A549 (cell line): ENCODE measurements at regions not wholly inside any gene's neighbourhood (a gene's known extent, or its start where the extent isn't known, plus 50 kb on each side); places are given as distances from the start of the nearest gene placed in this dataset.

ENCODE experiments used
- ATAC-seq, 2 experiments: fragments of 200-7000 bp in 1 of 2; fragments of >200 bp in 1 of 2; cut with Nextera tagmentation in 1 of 2; cut with Tn5 transposase in 1 of 2; 3 replicates each; pipeline versions ENCODE4 v1.8.0 to v1.9.1; 2018 to 2020; ENCODE audit warnings: mild to moderate bottlenecking in 1 of 2, moderate library complexity in 1 of 2
- CTCF ChIA-PET: fragments of 300-600 bp; sonication (Branson Sonifier 250); formaldehyde crosslinking; extraction: SDS; loops from one replicate; lab custom pipeline; 2021; ENCODE audit warnings: antibody characterized with exemption, inconsistent platforms; lab: Yijun Ruan, JAX
- POLR2A ChIA-PET: fragments of 350-600 bp; formaldehyde crosslinking; extraction: SDS; loops from one replicate; lab custom pipeline; 2021; ENCODE audit warnings: antibody characterized with exemption, inconsistent platforms; lab: Yijun Ruan, JAX
- DNase-seq, 2 experiments: peaks; one replicate each; pipeline versions ENCODE4 v3.0.0 to v3.0.0-alpha.2; 2011 to 2016; ENCODE audit warnings: low read depth in 1 of 2, low spot score in 1 of 2
- FAIRE-seq: peaks from 2 replicates; lab custom pipeline; 2011; peaks lifted over from hg19 to GRCh38; lab: Jason Lieb, UNC
- H3K27ac ChIP-seq, 2 experiments: fragments of >200 bp; sonication (Bioruptor Twin); formaldehyde crosslinking; 3 replicates each; pipeline ENCODE4 v1.5.1; 2016 to 2017
- H3K4me1 ChIP-seq: fragments of >200 bp; sonication (Bioruptor Twin); formaldehyde crosslinking; 3 replicates; pipeline ENCODE4 v1.6.1; 2016
- H3K4me2 ChIP-seq: fragments of >200 bp; sonication (Bioruptor Twin); formaldehyde crosslinking; 3 replicates; pipeline ENCODE4 v1.6.1; 2016
- H3K4me3 ChIP-seq: fragments of >200 bp; sonication (Bioruptor Twin); formaldehyde crosslinking; 3 replicates; pipeline ENCODE4 v1.5.1; 2016
- H3K9me3 ChIP-seq: fragments of >200 bp; sonication (Bioruptor Twin); formaldehyde crosslinking; 3 replicates; pipeline ENCODE4 v1.6.1; 2016
- ATOH8 ChIP-seq: fragments of 250-450 bp; sonication (Bioruptor Pico); IDR thresholded peaks from 2 replicates; pipeline ENCODE4 v1.5.0; 2020; ENCODE audit warnings: low read depth, mild to moderate bottlenecking, moderate library complexity
- BHLHE40 ChIP-seq: IDR thresholded peaks from 2 replicates; pipeline ENCODE4 v1.6.1; 2012; ENCODE audit warnings: low read depth, low read length, inconsistent platforms
- CBX2 ChIP-seq: fragments of 200-600 bp; sonication (generic); IDR thresholded peaks from 2 replicates; pipeline ENCODE4 v1.6.1; 2016; ENCODE audit warnings: low read depth, mild to moderate bottlenecking, borderline replicate concordance
- CBX8 ChIP-seq: fragments of 200-600 bp; sonication (generic); IDR thresholded peaks from 2 replicates; pipeline ENCODE4 v1.6.1; 2016
- CEBPB ChIP-seq, 2 experiments: fragments of >200 bp in 1 of 2; sonication (Bioruptor Twin) in 1 of 2; formaldehyde crosslinking in 1 of 2; IDR thresholded peaks; 2 replicates each; pipeline ENCODE4 v1.6.1; 2012 to 2016
- CHD2 ChIP-seq: fragments of 150-350 bp; IDR thresholded peaks from 2 replicates; pipeline ENCODE4 v1.6.1; 2014; ENCODE audit warnings: low read length; ENCODE audit not compliant: partially characterized antibody
- CHD4 ChIP-seq: fragments of 200-600 bp; sonication (generic); IDR thresholded peaks from 2 replicates; pipeline ENCODE4 v1.6.1; 2016; ENCODE audit warnings: antibody characterized with exemption, mild to moderate bottlenecking, borderline replicate concordance
- CTCF ChIP-seq: fragments of >200 bp; sonication (Bioruptor Twin); formaldehyde crosslinking; IDR thresholded peaks from 3 replicates; pipeline ENCODE4 v1.5.1; 2016
- EHF ChIP-seq: fragments of 250-450 bp; sonication (Bioruptor Pico); IDR thresholded peaks from 2 replicates; pipeline ENCODE4 v1.5.0; 2020; ENCODE audit warnings: mild to moderate bottlenecking
- EP300 ChIP-seq, 2 experiments: fragments of >200 bp; sonication (Bioruptor Twin); formaldehyde crosslinking; IDR thresholded peaks; 2 replicates in 1 of 2; 3 replicates in 1 of 2; pipeline ENCODE4 v1.6.1; 2016 to 2017
- ESRRA ChIP-seq: fragments of 150-350 bp; IDR thresholded peaks from 2 replicates; pipeline ENCODE4 v1.6.1; 2014; ENCODE audit warnings: mild to moderate bottlenecking, low read length, borderline replicate concordance
- FOSB ChIP-seq: fragments of 250-450 bp; sonication (Bioruptor Pico); IDR thresholded peaks from 2 replicates; pipeline ENCODE4 v1.5.0; 2020; ENCODE audit warnings: mild to moderate bottlenecking, moderate library complexity
- FOXS1 ChIP-seq: fragments of 250-450 bp; sonication (Bioruptor Pico); IDR thresholded peaks from 2 replicates; pipeline ENCODE4 v1.5.0; 2020; ENCODE audit warnings: mild to moderate bottlenecking, moderate library complexity
- GATA3 ChIP-seq: IDR thresholded peaks from 2 replicates; pipeline ENCODE4 v1.6.1; 2012; ENCODE audit warnings: borderline replicate concordance
- HDAC2 ChIP-seq: fragments of 200-600 bp; sonication (generic); IDR thresholded peaks from 2 replicates; pipeline ENCODE4 v1.6.1; 2016
- JUN ChIP-seq, 2 experiments: fragments of >200 bp; sonication (Bioruptor Twin); formaldehyde crosslinking; IDR thresholded peaks; 2 replicates in 1 of 2; 3 replicates in 1 of 2; pipeline ENCODE4 v1.6.1; 2016 to 2017
- JUNB ChIP-seq: fragments of >200 bp; sonication (Bioruptor Twin); formaldehyde crosslinking; IDR thresholded peaks from 2 replicates; pipeline ENCODE4 v1.6.1; 2016
- NPAS2 ChIP-seq: fragments of 250-450 bp; sonication (Bioruptor Pico); IDR thresholded peaks from 2 replicates; pipeline ENCODE4 v1.8.0; 2022; ENCODE audit warnings: mild to moderate bottlenecking, moderate library complexity, borderline replicate concordance
- POLR2A ChIP-seq: IDR thresholded peaks from 2 replicates; pipeline ENCODE4 v1.6.1; 2012; ENCODE audit warnings: mild to moderate bottlenecking, low read length
- POLR2AphosphoS2 ChIP-seq: conservative IDR thresholded peaks from 2 replicates; pipeline ENCODE4 v1.6.1; 2012; ENCODE audit warnings: low read length, improper control_type of control experiment, inconsistent platforms
- RCOR1 ChIP-seq: fragments of 150-350 bp; IDR thresholded peaks from 2 replicates; pipeline ENCODE4 v1.6.1; 2014; ENCODE audit warnings: antibody characterized with exemption, low read length, low read depth
- RNF2 ChIP-seq: fragments of 200-600 bp; sonication (generic); IDR thresholded peaks from 2 replicates; pipeline ENCODE4 v1.6.1; 2016; ENCODE audit warnings: low read depth, mild to moderate bottlenecking, antibody characterized with exemption, moderate library complexity, borderline replicate concordance
- SREBF2 ChIP-seq: fragments of 450-650 bp; IDR thresholded peaks from 2 replicates; pipeline ENCODE4 v1.6.1; 2014; ENCODE audit warnings: mild to moderate bottlenecking, moderate library complexity
- ZFP36 ChIP-seq: fragments of 450-650 bp; IDR thresholded peaks from 2 replicates; pipeline ENCODE4 v1.6.1; 2014; ENCODE audit warnings: borderline replicate concordance; ENCODE audit not compliant: partially characterized antibody
- ZNF302 ChIP-seq: fragments of 250-450 bp; sonication (Bioruptor Pico); IDR thresholded peaks from 2 replicates; pipeline ENCODE4 v1.9.0; 2021; ENCODE audit warnings: inconsistent platforms, mild to moderate bottlenecking, moderate library complexity
- ZSCAN20 ChIP-seq: fragments of 250-450 bp; sonication (Bioruptor Pico); IDR thresholded peaks from 2 replicates; pipeline ENCODE4 v1.8.0; 2022; ENCODE audit warnings: mild to moderate bottlenecking, moderate library complexity
- WGBS: methylation state at CpG from one replicate; pipeline ENCODE4 v1.1.6; 2017; ENCODE audit errors: missing lambda C conversion rate; 5-methylcytosine and 5-hydroxymethylcytosine counted together
- TF ChIP-seq, protein P1 (sequence below): fragments of 150-350 bp; IDR thresholded peaks from 2 replicates; pipeline ENCODE4 v1.6.1; 2014; ENCODE audit warnings: low read depth, mild to moderate bottlenecking, low read length
- TF ChIP-seq, protein P2 (sequence below): fragments of >200 bp; sonication (Bioruptor Twin); formaldehyde crosslinking; IDR thresholded peaks from 3 replicates; pipeline ENCODE4 v1.6.1; 2016

DNA sequence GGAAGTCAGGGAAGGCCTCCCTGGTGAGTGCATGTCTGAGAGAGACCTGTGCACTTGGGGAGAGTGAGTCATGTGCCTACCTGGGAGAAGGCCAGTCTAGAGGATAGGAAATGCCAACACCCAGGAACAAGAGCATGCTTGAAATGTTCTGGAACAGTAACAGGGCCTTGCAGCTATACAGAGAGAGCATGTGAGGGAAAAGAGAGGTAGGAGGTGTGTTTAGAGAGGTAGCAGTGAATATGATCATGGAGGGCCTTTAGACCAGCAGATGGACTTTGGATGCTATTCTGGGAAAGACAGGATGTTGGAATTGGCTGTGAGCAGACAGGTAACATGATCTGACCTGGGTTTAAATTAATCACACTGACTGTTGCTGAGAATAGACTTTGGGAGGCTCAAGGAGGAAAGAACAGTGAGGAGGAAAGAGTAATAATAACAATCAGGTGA is 1143.6 kb downstream of the FLRT2 start:
- no peak for ATAC-seq
- no peak overlapping the region for H3K4me2 ChIP-seq
- TF ChIP-seq HDAC2 (no peak), GATA3 (no peak), CHD2 (no peak), EHF (CRISPR knock-in tag) (no peak), CBX2 (no peak), BHLHE40 (no peak), CEBPB (IDR thresholded peaks at IDR 0.05) (no peak), RCOR1 (no peak), POLR2A (no peak), JUN (IDR thresholded peaks at IDR 0.05) (no peak), CBX8 (no peak), RNF2 (no peak), SREBF2 (no peak), ZNF302 (CRISPR knock-in tag) (no peak), POLR2AphosphoS2 (no peak), ZSCAN20 (CRISPR knock-in tag) (no peak)
- TF ChIP-seq, protein P1, sequence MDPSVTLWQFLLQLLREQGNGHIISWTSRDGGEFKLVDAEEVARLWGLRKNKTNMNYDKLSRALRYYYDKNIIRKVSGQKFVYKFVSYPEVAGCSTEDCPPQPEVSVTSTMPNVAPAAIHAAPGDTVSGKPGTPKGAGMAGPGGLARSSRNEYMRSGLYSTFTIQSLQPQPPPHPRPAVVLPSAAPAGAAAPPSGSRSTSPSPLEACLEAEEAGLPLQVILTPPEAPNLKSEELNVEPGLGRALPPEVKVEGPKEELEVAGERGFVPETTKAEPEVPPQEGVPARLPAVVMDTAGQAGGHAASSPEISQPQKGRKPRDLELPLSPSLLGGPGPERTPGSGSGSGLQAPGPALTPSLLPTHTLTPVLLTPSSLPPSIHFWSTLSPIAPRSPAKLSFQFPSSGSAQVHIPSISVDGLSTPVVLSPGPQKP = no peak
- no peak for FAIRE-seq
- H3K4me1 ChIP-seq = no peaks in the 10 kb centered on the region
- no peaks in the 10 kb centered on the region for H3K9me3 ChIP-seq
- no peak overlapping the region for H3K4me3 ChIP-seq
- H3K27ac ChIP-seq = no peak overlapping the region
- ChIA-PET CTCF (no interaction called here), POLR2A (no interaction called here)
- no peak for DNase-seq

DNA sequence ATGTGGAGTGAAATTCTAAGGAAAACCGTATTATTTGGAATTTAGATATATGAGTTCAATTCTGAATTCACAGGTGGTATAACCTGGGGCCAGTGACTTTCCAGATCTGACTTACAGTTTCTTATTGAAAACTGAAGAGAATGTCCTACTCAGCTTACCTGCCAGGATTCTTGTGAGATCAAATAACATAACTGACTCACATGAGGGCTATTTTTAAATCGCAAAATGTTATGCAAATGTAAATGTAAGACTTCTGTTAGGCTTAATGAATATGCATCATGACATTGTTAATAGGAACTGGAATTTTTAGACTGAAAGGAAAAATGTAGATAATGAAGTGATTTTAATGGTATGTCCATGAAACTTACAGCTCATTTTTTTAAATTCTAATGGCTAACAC is 1142.1 kb downstream of the FLRT2 start:
- DNase-seq = no peak
- POLR2A ChIA-PET = no interaction called here
- no peaks in the 10 kb centered on the region for H3K4me1 ChIP-seq
- ATAC-seq = no peak
- CTCF ChIA-PET = no interaction called here
- WGBS = 4% methylated on average over 2 of the region's 2 CpGs
- no peaks in the 10 kb centered on the region for H3K9me3 ChIP-seq
- no peak for FAIRE-seq
- no peak overlapping the region for H3K4me3 ChIP-seq
- no peak for TF ChIP-seq CTCF
- no peak for TF ChIP-seq JUNB
- no peak for TF ChIP-seq BHLHE40
- no peak for TF ChIP-seq FOSB
- TF ChIP-seq, protein P2, sequence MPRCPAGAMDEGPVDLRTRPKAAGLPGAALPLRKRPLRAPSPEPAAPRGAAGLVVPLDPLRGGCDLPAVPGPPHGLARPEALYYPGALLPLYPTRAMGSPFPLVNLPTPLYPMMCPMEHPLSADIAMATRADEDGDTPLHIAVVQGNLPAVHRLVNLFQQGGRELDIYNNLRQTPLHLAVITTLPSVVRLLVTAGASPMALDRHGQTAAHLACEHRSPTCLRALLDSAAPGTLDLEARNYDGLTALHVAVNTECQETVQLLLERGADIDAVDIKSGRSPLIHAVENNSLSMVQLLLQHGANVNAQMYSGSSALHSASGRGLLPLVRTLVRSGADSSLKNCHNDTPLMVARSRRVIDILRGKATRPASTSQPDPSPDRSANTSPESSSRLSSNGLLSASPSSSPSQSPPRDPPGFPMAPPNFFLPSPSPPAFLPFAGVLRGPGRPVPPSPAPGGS = no peak
- TF ChIP-seq SREBF2 = no peak
- no peak for TF ChIP-seq EP300 (IDR thresholded peaks at IDR 0.05)
- TF ChIP-seq ZFP36 = no peak
- TF ChIP-seq ZSCAN20 (CRISPR knock-in tag) = no peak
- no peak for TF ChIP-seq NPAS2 (CRISPR knock-in tag)
- TF ChIP-seq FOXS1 (CRISPR knock-in tag) = no peak
- TF ChIP-seq CBX2 = no peak
- TF ChIP-seq ATOH8 (CRISPR knock-in tag) = no peak
- TF ChIP-seq CHD4 = no peak
- no peak for TF ChIP-seq ESRRA
- no peak for TF ChIP-seq POLR2AphosphoS2
- no peak for TF ChIP-seq RNF2
- H3K4me2 ChIP-seq = no peak overlapping the region
- no peak overlapping the region for H3K27ac ChIP-seq
